Ishikawa (cell line): ENCODE measurements at regions not wholly inside any gene's neighbourhood (a gene's known extent, or its start where the extent isn't known, plus 50 kb on each side); places are given as distances from the start of the nearest gene placed in this dataset.

Source experiments
- CEBPB ChIP-seq: IDR thresholded peaks from 2 replicates; pipeline ENCODE4 v1.6.1; 2012
- CREB1 ChIP-seq: IDR thresholded peaks from 2 replicates; pipeline ENCODE4 v1.6.1; 2012; ENCODE audit warnings: low read depth
- EGR1 ChIP-seq: IDR thresholded peaks from 2 replicates; pipeline ENCODE4 v1.6.1; 2012
- EP300 ChIP-seq: IDR thresholded peaks from 2 replicates; pipeline ENCODE4 v1.6.1; 2012; ENCODE audit warnings: borderline replicate concordance
- FOXM1 ChIP-seq: IDR thresholded peaks from 2 replicates; pipeline ENCODE4 v1.6.1; 2012; ENCODE audit warnings: low read depth, borderline replicate concordance
- NFIC ChIP-seq: IDR thresholded peaks from 2 replicates; pipeline ENCODE4 v1.6.1; 2012
- RAD21 ChIP-seq: IDR thresholded peaks from 2 replicates; pipeline ENCODE4 v1.6.1; 2012; ENCODE audit warnings: low read depth
- TAF1 ChIP-seq: IDR thresholded peaks from 2 replicates; pipeline ENCODE4 v1.6.1; 2012; ENCODE audit warnings: low read depth, mild to moderate bottlenecking
- TCF12 ChIP-seq: IDR thresholded peaks from 2 replicates; pipeline ENCODE4 v1.6.1; 2012; ENCODE audit warnings: low read depth
- TEAD4 ChIP-seq: IDR thresholded peaks from 2 replicates; pipeline ENCODE4 v1.6.1; 2012
- YY1 ChIP-seq: IDR thresholded peaks from 2 replicates; pipeline ENCODE4 v1.6.1; 2012; ENCODE audit warnings: low read depth
- ZBTB7A ChIP-seq: IDR thresholded peaks from 2 replicates; pipeline ENCODE4 v1.6.1; 2012; ENCODE audit warnings: low read depth
- TF ChIP-seq, protein P1 (sequence below): IDR thresholded peaks from 2 replicates; pipeline ENCODE4 v1.6.1; 2012; ENCODE audit warnings: low read depth, mild to moderate bottlenecking
- TF ChIP-seq, protein P2 (sequence below): IDR thresholded peaks from 2 replicates; pipeline ENCODE4 v1.6.1; 2012
- TF ChIP-seq, protein P3 (sequence below): IDR thresholded peaks from 2 replicates; pipeline ENCODE4 v1.6.1; 2012

DNA sequence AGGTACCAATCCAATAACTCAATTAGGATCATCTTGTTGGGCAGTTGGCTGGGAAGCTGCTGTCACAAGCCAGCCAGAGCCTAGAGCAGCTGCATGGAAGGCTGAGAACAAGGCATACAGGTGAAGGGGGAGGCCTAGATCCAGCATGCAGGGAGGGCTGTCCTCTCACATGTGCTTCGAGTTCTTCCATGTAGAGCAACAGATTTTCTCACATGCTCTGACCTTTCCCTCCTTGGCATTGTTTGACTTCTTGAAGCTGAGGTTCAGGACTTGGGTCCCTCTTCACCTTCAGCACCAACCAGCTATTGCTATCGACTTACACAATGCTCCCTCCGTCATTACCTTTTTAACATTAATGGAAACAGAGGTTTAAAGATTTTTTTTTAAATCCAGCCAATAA is 257.7 kb downstream of the ATG4C start:
- TF ChIP-seq, protein P1, sequence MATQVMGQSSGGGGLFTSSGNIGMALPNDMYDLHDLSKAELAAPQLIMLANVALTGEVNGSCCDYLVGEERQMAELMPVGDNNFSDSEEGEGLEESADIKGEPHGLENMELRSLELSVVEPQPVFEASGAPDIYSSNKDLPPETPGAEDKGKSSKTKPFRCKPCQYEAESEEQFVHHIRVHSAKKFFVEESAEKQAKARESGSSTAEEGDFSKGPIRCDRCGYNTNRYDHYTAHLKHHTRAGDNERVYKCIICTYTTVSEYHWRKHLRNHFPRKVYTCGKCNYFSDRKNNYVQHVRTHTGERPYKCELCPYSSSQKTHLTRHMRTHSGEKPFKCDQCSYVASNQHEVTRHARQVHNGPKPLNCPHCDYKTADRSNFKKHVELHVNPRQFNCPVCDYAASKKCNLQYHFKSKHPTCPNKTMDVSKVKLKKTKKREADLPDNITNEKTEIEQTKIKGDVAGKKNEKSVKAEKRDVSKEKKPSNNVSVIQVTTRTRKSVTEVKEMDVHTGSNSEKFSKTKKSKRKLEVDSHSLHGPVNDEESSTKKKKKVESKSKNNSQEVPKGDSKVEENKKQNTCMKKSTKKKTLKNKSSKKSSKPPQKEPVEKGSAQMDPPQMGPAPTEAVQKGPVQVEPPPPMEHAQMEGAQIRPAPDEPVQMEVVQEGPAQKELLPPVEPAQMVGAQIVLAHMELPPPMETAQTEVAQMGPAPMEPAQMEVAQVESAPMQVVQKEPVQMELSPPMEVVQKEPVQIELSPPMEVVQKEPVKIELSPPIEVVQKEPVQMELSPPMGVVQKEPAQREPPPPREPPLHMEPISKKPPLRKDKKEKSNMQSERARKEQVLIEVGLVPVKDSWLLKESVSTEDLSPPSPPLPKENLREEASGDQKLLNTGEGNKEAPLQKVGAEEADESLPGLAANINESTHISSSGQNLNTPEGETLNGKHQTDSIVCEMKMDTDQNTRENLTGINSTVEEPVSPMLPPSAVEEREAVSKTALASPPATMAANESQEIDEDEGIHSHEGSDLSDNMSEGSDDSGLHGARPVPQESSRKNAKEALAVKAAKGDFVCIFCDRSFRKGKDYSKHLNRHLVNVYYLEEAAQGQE, result no peak
- TF ChIP-seq NFIC, result no peak

DNA sequence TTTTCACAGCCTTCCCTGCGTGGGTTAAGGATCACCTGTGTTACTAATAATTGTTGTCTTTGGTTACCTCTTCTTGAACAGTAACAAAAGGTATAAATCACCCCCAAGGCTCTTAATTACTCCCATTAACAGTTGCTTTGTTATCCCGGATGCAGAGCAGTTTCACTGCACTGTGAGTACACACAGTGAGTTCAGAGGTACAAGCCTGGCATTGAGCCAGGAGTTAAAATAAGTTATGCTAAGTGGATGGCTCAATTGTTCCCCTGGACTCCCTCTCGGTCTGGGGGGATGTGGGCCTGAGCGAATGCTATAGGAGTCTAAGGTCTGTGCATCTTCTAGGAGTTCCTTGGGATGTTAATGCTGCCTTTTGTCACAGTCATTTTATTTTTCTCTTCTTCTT is 258.3 kb downstream of the ATG4C start:
- TF ChIP-seq YY1 (no peak), CREB1 (no peak), TAF1 (no peak), FOXM1 (no peak), EP300 (no peak), NFIC (no peak), TCF12 (no peak), RAD21 (no peak), ZBTB7A (no peak), EGR1 (no peak), TEAD4 (no peak), CEBPB (no peak)
- TF ChIP-seq, protein P2, sequence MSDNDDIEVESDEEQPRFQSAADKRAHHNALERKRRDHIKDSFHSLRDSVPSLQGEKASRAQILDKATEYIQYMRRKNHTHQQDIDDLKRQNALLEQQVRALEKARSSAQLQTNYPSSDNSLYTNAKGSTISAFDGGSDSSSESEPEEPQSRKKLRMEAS, result no peak
- TF ChIP-seq, protein P1, result no peak
- TF ChIP-seq, protein P3, sequence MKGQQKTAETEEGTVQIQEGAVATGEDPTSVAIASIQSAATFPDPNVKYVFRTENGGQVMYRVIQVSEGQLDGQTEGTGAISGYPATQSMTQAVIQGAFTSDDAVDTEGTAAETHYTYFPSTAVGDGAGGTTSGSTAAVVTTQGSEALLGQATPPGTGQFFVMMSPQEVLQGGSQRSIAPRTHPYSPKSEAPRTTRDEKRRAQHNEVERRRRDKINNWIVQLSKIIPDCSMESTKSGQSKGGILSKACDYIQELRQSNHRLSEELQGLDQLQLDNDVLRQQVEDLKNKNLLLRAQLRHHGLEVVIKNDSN, result no peak

DNA sequence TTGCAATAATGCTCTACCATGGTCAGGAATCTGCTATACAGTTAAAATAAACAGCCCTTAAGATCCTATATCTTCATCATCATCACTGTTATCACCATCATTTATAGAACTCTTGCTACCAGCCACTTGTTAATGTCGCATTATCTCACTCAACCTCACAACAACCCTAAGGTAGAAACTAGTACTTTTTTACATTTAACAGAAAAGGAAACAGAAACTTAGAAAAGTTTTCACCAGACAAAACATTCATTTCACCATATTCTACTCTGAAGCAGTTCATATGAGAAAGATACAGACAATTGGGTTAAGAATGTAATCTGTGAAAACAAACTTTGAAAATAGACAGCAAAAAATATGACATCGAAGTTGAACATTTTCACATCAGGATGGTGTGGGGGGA is 262.6 kb downstream of the ATG4C start:
- no peak for TF ChIP-seq EGR1
- TF ChIP-seq, protein P1, result no peak

DNA sequence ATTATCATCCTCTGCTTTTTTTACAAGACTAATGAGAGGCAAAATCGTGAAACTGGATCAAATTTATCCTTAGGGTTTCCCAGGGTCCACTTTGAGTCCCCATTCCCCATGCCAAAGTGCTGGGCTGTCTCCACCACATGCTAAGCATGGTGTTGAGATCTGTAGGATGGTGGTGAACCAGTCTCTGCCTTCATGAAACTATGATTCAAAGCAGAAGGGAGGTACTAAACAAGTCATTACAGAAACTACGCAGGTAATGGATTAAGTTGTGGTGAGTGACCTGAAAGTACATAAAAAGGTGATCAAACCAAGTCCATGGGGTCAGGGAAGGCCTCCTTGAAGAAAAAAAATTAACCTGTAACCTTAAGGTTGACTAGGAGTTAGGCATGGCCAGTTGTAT is 265.2 kb downstream of the ATG4C start:
- TF ChIP-seq YY1, result no peak
- TF ChIP-seq EGR1, result no peak
- no peak for TF ChIP-seq FOXM1
- no peak for TF ChIP-seq NFIC
- no peak for TF ChIP-seq TEAD4
- TF ChIP-seq EP300, result no peak
- TF ChIP-seq ZBTB7A, result no peak
- TF ChIP-seq, protein P2, result no peak
- no peak for TF ChIP-seq TAF1
- TF ChIP-seq CEBPB, result no peak
- TF ChIP-seq, protein P3, result no peak
- TF ChIP-seq, protein P1, result no peak
- no peak for TF ChIP-seq CREB1
- no peak for TF ChIP-seq TCF12
- TF ChIP-seq RAD21, result no peak
